ENCODE measurements at regions not wholly inside any gene's neighbourhood (a gene's known extent, or its start where the extent isn't known, plus 50 kb on each side); places are given as distances from the start of the nearest gene placed in this dataset.

GRCh38 chr20:53718142-53719021 lies 124.7 kb upstream of the ZNF217 start:
- Histone ChIP-seq H3K27me3 (replicated peaks; ENCODE audit: control insufficient read depth, insufficient read depth, low read length) (no peaks in the 10 kb centered on the region), H3K4me3 (replicated peaks; ENCODE audit: low read depth, low read length) (no peak overlapping the region), H3K36me3 (ENCODE audit: control insufficient read depth, insufficient read depth, low read length) (no peaks in the 10 kb centered on the region)
- TF ChIP-seq CTCF (IDR thresholded peaks at IDR 0.05; ENCODE audit: insufficient read depth, low read length, poor library complexity, severe bottlenecking) = no peak
- DNase-seq (ENCODE audit: extremely low read depth, insufficient read length) = no peak

GRCh38 chr20:53716395-53716794 lies 122.8 kb upstream of the ZNF217 start:
- no peak overlapping the region for H3K4me3 ChIP-seq (replicated peaks; ENCODE audit: low read depth, low read length)
- TF ChIP-seq CTCF (IDR thresholded peaks at IDR 0.05; ENCODE audit: insufficient read depth, low read length, poor library complexity, severe bottlenecking) = no peak
- no peaks in the 10 kb centered on the region for H3K36me3 ChIP-seq (ENCODE audit: control insufficient read depth, insufficient read depth, low read length)
- DNase-seq (ENCODE audit: extremely low read depth, insufficient read length) = no peak
- no peaks in the 10 kb centered on the region for H3K27me3 ChIP-seq (replicated peaks; ENCODE audit: control insufficient read depth, insufficient read depth, low read length)

- H3K27me3 ChIP-seq (replicated peaks; ENCODE audit: control insufficient read depth, insufficient read depth, low read length) = no peaks in the 10 kb centered on the region
- H3K4me3 ChIP-seq (replicated peaks; ENCODE audit: low read depth, low read length) = no peak overlapping the region
- TF ChIP-seq CTCF (IDR thresholded peaks at IDR 0.05; ENCODE audit: insufficient read depth, low read length, poor library complexity, severe bottlenecking) = no peak
- DNase-seq (ENCODE audit: extremely low read depth, insufficient read length) = no peak
- H3K36me3 ChIP-seq (ENCODE audit: control insufficient read depth, insufficient read depth, low read length) = no peaks in the 10 kb centered on the region
Measured at GRCh38 chr20:53714524-53714923, 120.9 kb upstream of the ZNF217 start.

GRCh38 chr20:53713328-53714056 lies 119.9 kb upstream of the ZNF217 start:
- Histone ChIP-seq H3K36me3 (ENCODE audit: control insufficient read depth, insufficient read depth, low read length) (no peaks in the 10 kb centered on the region), H3K4me3 (replicated peaks; ENCODE audit: low read depth, low read length) (no peak overlapping the region), H3K27me3 (replicated peaks; ENCODE audit: control insufficient read depth, insufficient read depth, low read length) (no peaks in the 10 kb centered on the region)
- DNase-seq (ENCODE audit: extremely low read depth, insufficient read length) = no peak
- no peak for TF ChIP-seq CTCF (IDR thresholded peaks at IDR 0.05; ENCODE audit: insufficient read depth, low read length, poor library complexity, severe bottlenecking)

- DNase-seq (ENCODE audit: extremely low read depth, insufficient read length) = no peak
- H3K4me3 ChIP-seq (replicated peaks; ENCODE audit: low read depth, low read length) = no peak overlapping the region
- no peak for TF ChIP-seq CTCF (IDR thresholded peaks at IDR 0.05; ENCODE audit: insufficient read depth, low read length, poor library complexity, severe bottlenecking)
- no peaks in the 10 kb centered on the region for H3K27me3 ChIP-seq (replicated peaks; ENCODE audit: control insufficient read depth, insufficient read depth, low read length)
- H3K36me3 ChIP-seq (ENCODE audit: control insufficient read depth, insufficient read depth, low read length) = no peaks in the 10 kb centered on the region
Measured at GRCh38 chr20:53712212-53712977, 118.8 kb upstream of the ZNF217 start.
